Parathyroid adenoma (tissue), 2 donors: ENCODE measurements at regions not wholly inside any gene's neighbourhood (a gene's known extent, or its start where the extent isn't known, plus 50 kb on each side); places are given as distances from the start of the nearest gene placed in this dataset.
A peak's percentile ranks its signal among the peaks of the same experiment; 100 is the strongest.

Source experiments
- H2AFZ ChIP-seq: fragments of 300-600 bp; sonication (generic); one replicate; pipeline ENCODE4 v1.7.0; 2017; ENCODE audit warnings: antibody characterized with exemption, mild to moderate bottlenecking
- H3K27ac ChIP-seq: fragments of 300-600 bp; sonication (generic); one replicate; pipeline ENCODE4 v1.7.0; 2017
- H3K27me3 ChIP-seq: fragments of 300-600 bp; sonication (generic); one replicate; pipeline ENCODE4 v1.7.0; 2017; ENCODE audit warnings: low read length; ENCODE audit not compliant: control insufficient read depth, insufficient read depth
- H3K36me3 ChIP-seq: fragments of 300-600 bp; sonication (generic); one replicate; pipeline ENCODE4 v1.7.0; 2017; ENCODE audit warnings: low read length; ENCODE audit not compliant: control insufficient read depth, insufficient read depth
- H3K4me1 ChIP-seq: fragments of 300-600 bp; sonication (generic); one replicate; pipeline ENCODE4 v1.7.0; 2017; ENCODE audit warnings: control low read depth
- H3K4me2 ChIP-seq: fragments of 300-600 bp; sonication (generic); one replicate; pipeline ENCODE4 v1.7.0; 2017; ENCODE audit warnings: low read length
- H3K4me3 ChIP-seq: fragments of 300-600 bp; sonication (generic); one replicate; pipeline ENCODE4 v1.7.0; 2017; ENCODE audit warnings: low read depth, low read length
- H3K79me2 ChIP-seq: fragments of 300-600 bp; sonication (generic); one replicate; pipeline ENCODE4 v1.7.0; 2017; ENCODE audit warnings: control low read depth
- H3K9ac ChIP-seq: fragments of 300-600 bp; sonication (generic); one replicate; pipeline ENCODE4 v1.7.0; 2017; ENCODE audit warnings: mild to moderate bottlenecking
- H3K9me3 ChIP-seq: fragments of 300-600 bp; sonication (generic); one replicate; pipeline ENCODE4 v1.7.0; 2017; ENCODE audit warnings: low read length; ENCODE audit not compliant: control insufficient read depth
- CTCF ChIP-seq: fragments of 300-600 bp; sonication (generic); IDR thresholded peaks from one replicate; pipeline ENCODE4 v1.7.0; 2017; ENCODE audit warnings: antibody characterized with exemption, mild to moderate bottlenecking
- donor health status: primary hyperparathyroidism.

DNA sequence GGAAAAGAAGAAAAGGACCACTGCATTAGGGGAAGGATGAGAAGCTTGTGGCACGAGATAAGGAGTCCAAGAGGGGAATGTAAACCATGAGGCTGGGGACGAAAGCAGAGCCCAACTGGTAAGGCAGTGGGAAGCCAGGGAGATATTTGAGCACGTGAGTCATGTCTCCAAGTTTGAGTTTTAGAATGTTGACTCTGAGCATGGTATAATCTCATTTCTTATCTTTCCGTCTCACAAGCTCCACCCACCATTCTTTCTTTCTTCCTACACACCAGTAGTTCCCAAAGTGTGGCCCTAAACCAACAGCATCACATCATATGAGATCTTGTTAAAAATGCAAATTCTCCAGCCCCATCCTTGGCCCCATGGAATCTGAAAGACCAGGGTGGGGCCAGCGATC lies 145.3 kb downstream of the PLPP3 start:
- Histone ChIP-seq H3K27ac (no peak overlapping the region), H3K27me3 (no peaks in the 10 kb centered on the region), H3K4me1 (peaks cover 22% of the 10 kb centered on the region)

GRCh38 chr1:56433056-56433577 lies 146.2 kb downstream of the PLPP3 start:
- no peak for TF ChIP-seq CTCF
- no peak overlapping the region for H3K4me3 ChIP-seq
- no peaks in the 10 kb centered on the region for H3K36me3 ChIP-seq
- H3K79me2 ChIP-seq, result no peaks in the 10 kb centered on the region
- H3K9me3 ChIP-seq, result no peaks in the 10 kb centered on the region
- no peaks in the 10 kb centered on the region for H3K27me3 ChIP-seq
- H3K4me1 ChIP-seq, result peaks cover 15% of the 10 kb centered on the region
- H3K4me2 ChIP-seq, result no peak overlapping the region
- no peak overlapping the region for H2AFZ ChIP-seq
- H3K27ac ChIP-seq, result peak overlapping the region; percentile 65
- H3K9ac ChIP-seq, result no peak overlapping the region

More for the DNA sequence above, 145.3 kb downstream of the PLPP3 start:
- Histone ChIP-seq H3K4me2 (no peak overlapping the region), H3K9ac (no peak overlapping the region), H3K9me3 (no peaks in the 10 kb centered on the region), H3K36me3 (no peaks in the 10 kb centered on the region), H3K4me3 (no peak overlapping the region), H3K79me2 (no peaks in the 10 kb centered on the region), H2AFZ (no peak overlapping the region)
- no peak for TF ChIP-seq CTCF

GRCh38 chr1:56432166-56432971 lies 147.0 kb downstream of the PLPP3 start:
- no peak overlapping the region for H3K9ac ChIP-seq
- no peaks in the 10 kb centered on the region for H3K36me3 ChIP-seq
- H2AFZ ChIP-seq, result peak overlapping the region; percentile 68
- H3K4me2 ChIP-seq, result peak overlapping the region; percentile 1
- H3K4me1 ChIP-seq, result peaks cover 14% of the 10 kb centered on the region
- peak overlapping the region; percentile 65 for H3K27ac ChIP-seq
- H3K4me3 ChIP-seq, result no peak overlapping the region
- no peak for TF ChIP-seq CTCF
- no peaks in the 10 kb centered on the region for H3K79me2 ChIP-seq
- no peaks in the 10 kb centered on the region for H3K9me3 ChIP-seq
- no peaks in the 10 kb centered on the region for H3K27me3 ChIP-seq

GRCh38 chr1:56430141-56430839 lies 149.1 kb downstream of the PLPP3 start:
- TF ChIP-seq CTCF, result no peak
- H3K9ac ChIP-seq, result no peak overlapping the region
- H3K4me2 ChIP-seq, result no peak overlapping the region
- H3K9me3 ChIP-seq, result no peaks in the 10 kb centered on the region
- H3K4me1 ChIP-seq, result peaks cover 14% of the 10 kb centered on the region
- H3K79me2 ChIP-seq, result no peaks in the 10 kb centered on the region
- H2AFZ ChIP-seq, result no peak overlapping the region
- no peak overlapping the region for H3K27ac ChIP-seq
- H3K4me3 ChIP-seq, result no peak overlapping the region
- H3K27me3 ChIP-seq, result no peaks in the 10 kb centered on the region
- H3K36me3 ChIP-seq, result no peaks in the 10 kb centered on the region
